H1 (cell line): ENCODE measurements at regions not wholly inside any gene's neighbourhood (a gene's known extent, or its start where the extent isn't known, plus 50 kb on each side); places are given as distances from the start of the nearest gene placed in this dataset.

Experiments used
- CTCF ChIA-PET: fragments of 300-600 bp; sonication (Branson Sonifier 250); formaldehyde crosslinking; loops from one replicate; lab custom pipeline; 2021; ENCODE audit not compliant: partially characterized antibody; lab: Charles Lee
- POLR2A ChIA-PET: fragments of 300-600 bp; sonication (Branson Sonifier 250); formaldehyde crosslinking; loops from one replicate; lab custom pipeline; 2021; ENCODE audit warnings: inconsistent platforms; ENCODE audit not compliant: partially characterized antibody; lab: Charles Lee
- DNase-seq, 2 experiments: peaks; one replicate each; pipeline versions ENCODE4 v3.0.0 to v3.0.0-alpha.2; 2010 to 2022; ENCODE audit warnings: low spot score in 2 of 2, low read depth in 1 of 2, mixed read lengths in 1 of 2
- FAIRE-seq: peaks from 2 replicates; lab custom pipeline; 2011; peaks lifted over from hg19 to GRCh38; lab: Jason Lieb, UNC
- H2AFZ ChIP-seq: 2 replicates; pipeline ENCODE4 v1.8.1; 2012; ENCODE audit warnings: low read length, inconsistent platforms
- H2AK5ac ChIP-seq: 2 replicates; pipeline ENCODE4 v1.6.1; 2013; ENCODE audit warnings: low read depth, low read length
- H2BK120ac ChIP-seq: replicated peaks from 2 replicates; pipeline ENCODE3; 2013; ENCODE audit warnings: low read depth, low read length, inconsistent platforms
- H2BK12ac ChIP-seq: 2 replicates; pipeline ENCODE4 v1.6.1; 2013; ENCODE audit warnings: low read depth, low read length
- H2BK15ac ChIP-seq: 2 replicates; pipeline ENCODE4 v1.6.1; 2013; ENCODE audit warnings: low read length
- H2BK20ac ChIP-seq: 2 replicates; pipeline ENCODE4 v1.6.1; 2013; ENCODE audit warnings: low read length
- H2BK5ac ChIP-seq: 2 replicates; pipeline ENCODE4 v1.6.1; 2013; ENCODE audit warnings: low read depth, low read length
- H3K14ac ChIP-seq: 2 replicates; pipeline ENCODE4 v1.6.1; 2013; ENCODE audit warnings: inconsistent platforms; ENCODE audit not compliant: insufficient read length
- H3K18ac ChIP-seq: 2 replicates; pipeline ENCODE4 v1.6.1; 2013; ENCODE audit warnings: low read length; ENCODE audit errors: extremely low read depth
- H3K23ac ChIP-seq: 2 replicates; pipeline ENCODE4 v1.6.1; 2013; ENCODE audit warnings: inconsistent platforms; ENCODE audit not compliant: insufficient read length
- H3K23me2 ChIP-seq: 2 replicates; pipeline ENCODE4 v1.6.1; 2013; ENCODE audit warnings: low read depth, low read length
- H3K27ac ChIP-seq: 2 replicates; pipeline ENCODE4 v1.6.1; 2011; ENCODE audit warnings: low read depth, low read length, inconsistent platforms
- H3K27me3 ChIP-seq, 4 experiments: replicated peaks in 1 of 4; 1 replicate in 1 of 4; 2 replicates in 3 of 4; pipeline versions ENCODE4 v1.6.1 to v1.8.1; 2011 to 2013; ENCODE audit warnings: low read length in 3 of 4, mild to moderate bottlenecking in 3 of 4, inconsistent platforms in 2 of 4, mixed read lengths in 2 of 4, moderate library complexity in 1 of 4; ENCODE audit not compliant: control insufficient read depth in 3 of 4, insufficient read depth in 3 of 4; ENCODE audit errors: extremely low read depth in 1 of 4
- H3K36me3 ChIP-seq, 4 experiments: 2 replicates each; pipeline versions ENCODE4 v1.6.1 to v1.8.1; 2011 to 2013; ENCODE audit warnings: mild to moderate bottlenecking in 4 of 4, low read length in 3 of 4, moderate library complexity in 2 of 4, control low read depth in 1 of 4, inconsistent platforms in 1 of 4; ENCODE audit not compliant: insufficient read depth in 4 of 4, control insufficient read depth in 2 of 4
- H3K4ac ChIP-seq: replicated peaks from 2 replicates; pipeline ENCODE3; 2013; ENCODE audit warnings: low read length, low read depth, mixed read lengths, inconsistent platforms; ENCODE audit not compliant: insufficient read length
- H3K4me1 ChIP-seq, 4 experiments: replicated peaks in 1 of 4; 1 replicate in 1 of 4; 2 replicates in 3 of 4; pipeline versions ENCODE4 v1.6.1 to v1.8.1; 2011 to 2013; ENCODE audit warnings: low read length in 3 of 4, inconsistent platforms in 2 of 4, mixed read lengths in 1 of 4; ENCODE audit not compliant: insufficient read depth in 4 of 4, control insufficient read depth in 3 of 4
- H3K4me2 ChIP-seq, 2 experiments: 2 replicates each; pipeline versions ENCODE4 v1.6.1 to v1.8.1; 2011 to 2013; ENCODE audit warnings: low read depth in 2 of 2, low read length in 2 of 2, control low read depth in 1 of 2, inconsistent platforms in 1 of 2, mild to moderate bottlenecking in 1 of 2; ENCODE audit not compliant: insufficient read depth in 1 of 2
- H3K4me3 ChIP-seq, 4 experiments: fragments of 200-600, 300-600 bp in 1 of 4; sonication (generic), shearing (Covaris generic), sonication (Bioruptor Twin) in 1 of 4; 2 replicates each; pipeline versions ENCODE4 v1.5.1 to v1.8.1; 2011 to 2016; ENCODE audit warnings: low read length in 4 of 4, low read depth in 3 of 4, control low read depth in 2 of 4, inconsistent platforms in 2 of 4, mild to moderate bottlenecking in 2 of 4, mixed read lengths in 1 of 4, moderate library complexity in 1 of 4; ENCODE audit not compliant: insufficient read depth in 2 of 4; ENCODE audit errors: extremely low read depth in 1 of 4
- H3K56ac ChIP-seq: replicated peaks from 2 replicates; pipeline ENCODE3; 2013; ENCODE audit warnings: low read depth, mild to moderate bottlenecking, mixed read lengths, low read length, inconsistent platforms; ENCODE audit not compliant: insufficient read length
- H3K79me1 ChIP-seq: 2 replicates; pipeline ENCODE4 v1.6.1; 2013; ENCODE audit warnings: low read depth, low read length, control low read depth
- H3K79me2 ChIP-seq, 2 experiments: 2 replicates each; pipeline versions ENCODE4 v1.6.1 to v1.8.1; 2012 to 2013; ENCODE audit warnings: low read length in 2 of 2, mild to moderate bottlenecking in 2 of 2, inconsistent platforms in 1 of 2; ENCODE audit not compliant: insufficient read depth in 2 of 2, control insufficient read depth in 1 of 2
- H3K9ac ChIP-seq, 4 experiments: replicated peaks in 1 of 4; 1 replicate in 1 of 4; 2 replicates in 3 of 4; pipeline versions ENCODE4 v1.6.1 to v1.8.1; 2011 to 2013; ENCODE audit warnings: low read depth in 3 of 4, low read length in 3 of 4, control low read depth in 2 of 4, mild to moderate bottlenecking in 2 of 4, moderate library complexity in 2 of 4, inconsistent platforms in 1 of 4; ENCODE audit errors: extremely low read depth in 1 of 4
- H3K9me3 ChIP-seq, 2 experiments: 2 replicates each; pipeline versions ENCODE4 v1.6.1 to v1.8.1; 2012 to 2013; ENCODE audit warnings: mild to moderate bottlenecking in 2 of 2, moderate library complexity in 2 of 2, control low read depth in 1 of 2, inconsistent platforms in 1 of 2, low read depth in 1 of 2, low read length in 1 of 2, mixed read lengths in 1 of 2; ENCODE audit not compliant: insufficient read depth in 2 of 2
- H4K20me1 ChIP-seq, 2 experiments: replicated peaks in 1 of 2; 2 replicates each; pipeline versions ENCODE3 to v1.8.1; 2011 to 2013; ENCODE audit warnings: inconsistent platforms in 2 of 2, low read length in 2 of 2, mild to moderate bottlenecking in 1 of 2; ENCODE audit not compliant: insufficient read depth in 2 of 2, control insufficient read depth in 1 of 2
- H4K5ac ChIP-seq: 2 replicates; pipeline ENCODE4 v1.6.1; 2013; ENCODE audit warnings: low read length, low read depth, mixed read lengths, inconsistent platforms; ENCODE audit not compliant: insufficient read length
- H4K8ac ChIP-seq: 2 replicates; pipeline ENCODE4 v1.8.0; 2013; ENCODE audit warnings: mild to moderate bottlenecking, moderate library complexity, low read length, inconsistent platforms; ENCODE audit not compliant: insufficient read depth; ENCODE audit errors: extremely low read depth
- H4K91ac ChIP-seq: replicated peaks from 2 replicates; pipeline ENCODE3; 2013; ENCODE audit warnings: low read length, mixed read lengths, inconsistent platforms; ENCODE audit not compliant: insufficient read length
- EGR1 ChIP-seq: IDR thresholded peaks from 2 replicates; pipeline ENCODE4 v1.6.1; 2011; ENCODE audit warnings: low read depth, low read length, borderline replicate concordance
- EZH2 ChIP-seq: fragments of 200-600 bp; sonication (generic); IDR thresholded peaks from 2 replicates; pipeline ENCODE4 v1.7.1; 2012; ENCODE audit warnings: low read depth, mild to moderate bottlenecking, moderate library complexity, low read length, inconsistent platforms; ENCODE audit not compliant: severe bottlenecking
- GTF2F1 ChIP-seq: IDR thresholded peaks from 2 replicates; pipeline ENCODE4 v1.6.1; 2012; ENCODE audit warnings: low read depth, low read length, improper control_type of control experiment, borderline replicate concordance
- HDAC6 ChIP-seq: IDR thresholded peaks from one replicate; pipeline ENCODE4 v1.7.1; 2012; ENCODE audit warnings: low read depth, mild to moderate bottlenecking, inconsistent platforms, low read length, moderate library complexity
- JUN ChIP-seq: IDR thresholded peaks from 2 replicates; pipeline ENCODE4 v1.6.1; 2011; ENCODE audit warnings: low read depth, mild to moderate bottlenecking, improper control_type of control experiment, low read length
- MAX ChIP-seq: IDR thresholded peaks from 2 replicates; pipeline ENCODE4 v1.6.1; 2012; ENCODE audit warnings: inconsistent platforms
- POLR2A ChIP-seq, 2 experiments: IDR thresholded peaks; 1 replicate in 1 of 2; 2 replicates in 1 of 2; pipeline ENCODE4 v1.6.1; 2011; ENCODE audit warnings: low read depth in 2 of 2, low read length in 2 of 2, mild to moderate bottlenecking in 2 of 2; ENCODE audit errors: control extremely low read depth in 1 of 2
- RAD21 ChIP-seq, 2 experiments: IDR thresholded peaks in 1 of 2; conservative IDR thresholded peaks in 1 of 2; 2 replicates each; pipeline ENCODE4 v1.6.1; 2011; ENCODE audit warnings: low read depth in 2 of 2, low read length in 2 of 2, improper control_type of control experiment in 1 of 2, inconsistent platforms in 1 of 2, mild to moderate bottlenecking in 1 of 2, moderate library complexity in 1 of 2
- RFX5 ChIP-seq: IDR thresholded peaks from 2 replicates; pipeline ENCODE4 v1.6.1; 2011; ENCODE audit warnings: low read depth, low read length, improper control_type of control experiment, borderline replicate concordance
- RNF2 ChIP-seq: fragments of 200-900, 300-1000 bp; sonication (generic); IDR thresholded peaks from 2 replicates; pipeline ENCODE4 v1.7.1; 2016; ENCODE audit warnings: borderline replicate concordance, low read depth, mild to moderate bottlenecking, antibody characterized with exemption, low read length; ENCODE audit not compliant: poor library complexity, severe bottlenecking; ENCODE audit errors: missing control alignments
- SP1 ChIP-seq: IDR thresholded peaks from 2 replicates; pipeline ENCODE4 v1.6.1; 2011; ENCODE audit warnings: low read depth, low read length
- SRF ChIP-seq: IDR thresholded peaks from 2 replicates; pipeline ENCODE4 v1.6.1; 2011; ENCODE audit warnings: mild to moderate bottlenecking, low read depth, low read length, moderate library complexity
- TAF1 ChIP-seq: IDR thresholded peaks from 2 replicates; pipeline ENCODE4 v1.6.1; 2011; ENCODE audit warnings: mild to moderate bottlenecking, low read depth, low read length
- TEAD4 ChIP-seq: IDR thresholded peaks from 2 replicates; pipeline ENCODE4 v1.6.1; 2012; ENCODE audit warnings: low read depth, low read length, inconsistent platforms, mixed read lengths
- WGBS, 2 experiments: shearing (Covaris generic) in 1 of 2; methylation state at CpG; one replicate each; pipeline versions ENCODE4 v1.1.6 to v1.1.7; 2013 to 2015; ENCODE audit warnings: low lambda C conversion rate in 2 of 2, mixed read lengths in 2 of 2, inconsistent platforms in 1 of 2, low coverage in 1 of 2, missing lambda C conversion rate in 1 of 2; ENCODE audit not compliant: insufficient replicate concordance in 2 of 2, insufficient coverage in 1 of 2, insufficient read length in 1 of 2; ENCODE audit errors: extremely low coverage in 1 of 2, missing lambda C conversion rate in 1 of 2; 5-methylcytosine and 5-hydroxymethylcytosine counted together

DNA sequence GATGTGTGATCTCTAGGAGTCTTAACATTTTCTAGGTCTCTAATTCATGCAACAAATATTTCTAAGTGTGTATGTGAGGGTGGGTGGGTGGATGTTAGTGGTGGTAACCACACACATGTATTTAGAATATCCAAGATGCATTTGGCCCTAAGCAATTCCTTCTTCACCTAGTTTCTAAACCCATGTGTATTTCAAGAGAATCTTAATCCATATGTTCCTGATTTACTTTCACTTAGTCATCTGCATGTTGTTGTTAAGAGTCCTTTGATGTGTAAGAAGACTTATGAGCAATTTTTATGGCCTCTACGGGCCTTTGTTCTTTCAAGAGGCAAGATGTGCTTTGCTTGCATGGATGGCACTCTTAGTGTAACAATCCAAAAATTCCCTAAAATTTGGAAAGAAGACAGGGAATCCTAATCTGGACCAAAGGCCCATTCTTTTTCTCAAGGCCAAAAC lies 282.6 kb downstream of the SPATA31D1 start:
- peaks cover 0 to under 1% (median under 1%) of the 10 kb centered on the region in 4 experiments; a peak in 2 of 7 replicates for H3K4me1 ChIP-seq
- H3K18ac ChIP-seq = no peak overlapping the region
- no peaks in the 10 kb centered on the region for H3K23me2 ChIP-seq
- FAIRE-seq (no peak), DNase-seq (no peak)
- no peak for TF ChIP-seq RFX5
- no peak for TF ChIP-seq RAD21 (IDR thresholded peaks at IDR 0.05 in 1 of 2, conservative IDR thresholded peaks at IDR 0.05 in 1 of 2; ENCODE audit: low read depth in 2 of 2, low read length in 2 of 2)
- TF ChIP-seq SRF = no peak
- TF ChIP-seq HDAC6 = no peak
- TF ChIP-seq EGR1 = no peak
- TF ChIP-seq GTF2F1 = no peak
- TF ChIP-seq TEAD4 = no peak
- no peak for TF ChIP-seq EZH2
- TF ChIP-seq SP1 = no peak
- TF ChIP-seq POLR2A (IDR thresholded peaks at IDR 0.05; ENCODE audit: control extremely low read depth in 1 of 2, low read depth in 2 of 2, low read length in 2 of 2) = no peak
- TF ChIP-seq MAX = no peak
- TF ChIP-seq TAF1 = no peak
- TF ChIP-seq RNF2 = no peak
- no peak for TF ChIP-seq JUN
- H3K4me3 ChIP-seq = no peak overlapping the region
- H3K23ac ChIP-seq = no peak overlapping the region
- H2BK20ac ChIP-seq = no peak overlapping the region
- no peak overlapping the region for H3K56ac ChIP-seq
- H2BK12ac ChIP-seq = no peak overlapping the region
- H3K14ac ChIP-seq = no peak overlapping the region
- no peak overlapping the region for H2BK120ac ChIP-seq
- no peak overlapping the region for H4K91ac ChIP-seq
- H3K27me3 ChIP-seq = no peaks in the 10 kb centered on the region
- no peak overlapping the region for H4K5ac ChIP-seq
- no peaks in the 10 kb centered on the region for H3K36me3 ChIP-seq
- no peak overlapping the region for H2AFZ ChIP-seq
- no peak overlapping the region for H3K9ac ChIP-seq
- H3K79me2 ChIP-seq = no peaks in the 10 kb centered on the region
- ChIA-PET POLR2A (no interaction called here), CTCF (no interaction called here)
- H2BK5ac ChIP-seq = no peak overlapping the region
- H3K9me3 ChIP-seq = no peaks in the 10 kb centered on the region
- WGBS, 2 experiments = 100% methylated on average over 1 of the region's 1 CpG; no CpG with 5 or more reads in 1 of the 2 experiments
- no peak overlapping the region for H3K27ac ChIP-seq
- no peak overlapping the region for H2BK15ac ChIP-seq
- no peaks in the 10 kb centered on the region for H3K79me1 ChIP-seq
- H3K4ac ChIP-seq = no peak overlapping the region
- H4K8ac ChIP-seq = no peak overlapping the region
- H2AK5ac ChIP-seq = no peak overlapping the region
- H3K4me2 ChIP-seq = no peak overlapping the region
- H4K20me1 ChIP-seq = no peaks in the 10 kb centered on the region
